Kidney (tissue), 13 donors: ENCODE measurements at regions not wholly inside any gene's neighbourhood (a gene's known extent, or its start where the extent isn't known, plus 50 kb on each side); places are given as distances from the start of the nearest gene placed in this dataset.

Experiments
- DNase-seq, 5 donors: peaks; one replicate each; pipeline ENCODE4 v3.0.0-alpha.2; 2013 to 2020
- FAIRE-seq: peaks from 2 replicates; lab custom pipeline; 2012; peaks lifted over from hg19 to GRCh38; lab: Jason Lieb, UNC
- H3K27ac ChIP-seq, 2 donors: one replicate each; pipeline ENCODE4 v1.7.0; 2013; ENCODE audit warnings: low read depth in 2 of 2, low read length in 2 of 2, inconsistent platforms in 1 of 2
- H3K27me3 ChIP-seq: one replicate; pipeline ENCODE4 v1.7.1; 2013; ENCODE audit warnings: low read length, inconsistent platforms; ENCODE audit not compliant: control insufficient read depth, insufficient read depth
- H3K36me3 ChIP-seq, 3 donors: one replicate each; pipeline versions ENCODE4 v1.7.0 to v1.7.1; 2013; ENCODE audit warnings: low read length in 3 of 3, control low read depth in 1 of 3, inconsistent platforms in 1 of 3; ENCODE audit not compliant: insufficient read depth in 3 of 3, control insufficient read depth in 2 of 3
- H3K4me1 ChIP-seq, 3 donors: one replicate each; pipeline versions ENCODE4 v1.7.0 to v1.7.1; 2013; ENCODE audit warnings: low read length in 3 of 3, inconsistent platforms in 1 of 3, low read depth in 1 of 3; ENCODE audit not compliant: control insufficient read depth in 2 of 3, insufficient read depth in 2 of 3
- H3K4me3 ChIP-seq, 3 donors: one replicate each; pipeline versions ENCODE4 v1.7.0 to v1.8.1; 2013; ENCODE audit warnings: low read length in 3 of 3, control low read depth in 1 of 3, inconsistent platforms in 1 of 3
- H3K9ac ChIP-seq, 3 donors: one replicate each; pipeline versions ENCODE4 v1.7.0 to v1.7.1; 2013; ENCODE audit warnings: low read length in 3 of 3, control low read depth in 1 of 3, inconsistent platforms in 1 of 3
- H3K9me3 ChIP-seq, 3 donors: one replicate each; pipeline versions ENCODE4 v1.7.0 to v1.7.1; 2013; ENCODE audit warnings: low read length in 3 of 3, control low read depth in 1 of 3, inconsistent platforms in 1 of 3; ENCODE audit not compliant: control insufficient read depth in 2 of 3, insufficient read depth in 1 of 3
- CTCF ChIP-seq: IDR thresholded peaks from 3 replicates; pipeline ENCODE4 v1.5.1; 2012; ENCODE audit warnings: mild to moderate bottlenecking, moderate library complexity, borderline replicate concordance; ENCODE audit not compliant: insufficient read depth; ENCODE audit errors: extremely low read depth
- intact Hi-C: fragments of 100-400 bp; cut with DNase I; formaldehyde crosslinking; loops from one replicate; pipeline ENCODE4 v1.11.1; 2022
- donor health status: control.
- donor health status: control.
- donor health status: control.
- donor health status: control.
- donor health status: control.
- donor health status: DM: yes; HTN: yes; CAD: no.
- donor health status: Normal renal cell carcinoma (clear cell type).

DNA sequence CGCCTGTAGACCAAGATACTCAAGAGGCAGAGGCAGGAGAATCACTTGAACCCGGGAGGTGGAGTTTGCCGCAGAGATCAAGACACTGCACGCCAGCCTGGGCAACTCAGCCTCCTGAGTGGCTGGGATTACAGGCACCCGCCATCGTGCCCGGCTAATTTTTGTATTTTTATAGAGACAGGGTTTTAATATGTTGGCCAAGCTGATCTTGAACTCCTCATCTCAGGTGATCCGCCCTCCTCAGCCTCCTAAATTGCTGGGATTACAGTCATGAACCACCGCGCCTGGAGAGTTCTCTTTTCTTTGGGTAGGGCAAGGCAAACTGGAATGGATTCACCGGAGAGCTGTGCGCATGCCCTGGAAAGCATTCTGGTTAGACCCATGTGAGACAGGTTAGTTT lies 179.3 kb upstream of the ALG10B start:
- Histone ChIP-seq H3K4me3 (no peak overlapping the region), H3K27me3 (no peaks in the 10 kb centered on the region), H3K9me3 (no peaks in the 10 kb centered on the region), H3K9ac (no peak overlapping the region), H3K36me3 (no peaks in the 10 kb centered on the region), H3K27ac (no peak overlapping the region), H3K4me1 (peaks cover 0 to 2% (median 0%) of the 10 kb centered on the region in 3 donors)
- TF ChIP-seq CTCF, result no peak
- peak in 1 of 5 donors; percentile 36 for DNase-seq
- intact Hi-C loops, result loop anchor here (10.0 kb wide), 1 partner anchor 178 kb away; the partner anchor contains the start of gene ALG10B
- FAIRE-seq, result no peak

- no peak overlapping the region for H3K27ac ChIP-seq
- H3K9me3 ChIP-seq, result no peaks in the 10 kb centered on the region
- FAIRE-seq (no peak), DNase-seq (peak in 1 of 5 donors; percentile 77)
- intact Hi-C loops, result loop anchor here (10.0 kb wide), 1 partner anchor 177 kb away; the partner anchor contains the start of gene ALG10B
- H3K4me1 ChIP-seq, result peaks cover 0 to 2% (median 0%) of the 10 kb centered on the region in 3 donors
- no peaks in the 10 kb centered on the region for H3K27me3 ChIP-seq
- H3K9ac ChIP-seq, result peak overlapping the region in 1 of 3 donors; percentile 49
- peak overlapping the region in 1 of 3 donors; percentile 56 for H3K4me3 ChIP-seq
- no peaks in the 10 kb centered on the region for H3K36me3 ChIP-seq
- no peak for TF ChIP-seq CTCF
These were observed 178.9 kb upstream of the ALG10B start for GRCh38 chr12:38137716-38138115.

GRCh38 chr12:38138225-38139221 lies 178.1 kb upstream of the ALG10B start:
- intact Hi-C loops, result loop anchor here (10.0 kb wide), 1 partner anchor 176 kb away; the partner anchor contains the start of gene ALG10B
- Histone ChIP-seq H3K4me1 (peaks cover 0 to 2% (median 0%) of the 10 kb centered on the region in 3 donors), H3K36me3 (no peaks in the 10 kb centered on the region), H3K27me3 (no peaks in the 10 kb centered on the region), H3K4me3 (peak overlapping the region; percentile 2 to 56 (median 43)), H3K9me3 (no peaks in the 10 kb centered on the region), H3K9ac (peak overlapping the region in 2 of 3 donors; percentile 49 to 60), H3K27ac (peak overlapping the region; percentile 75 to 78)
- FAIRE-seq (peak; percentile 62), DNase-seq (peak; percentile 64 to 90 (median 79))
- peak; percentile 94 for TF ChIP-seq CTCF
